HFFc6 (cell line): ENCODE measurements at regions not wholly inside any gene's neighbourhood (a gene's known extent, or its start where the extent isn't known, plus 50 kb on each side); places are given as distances from the start of the nearest gene placed in this dataset.

Experiments
- DNase-seq: peaks from one replicate; pipeline ENCODE4 v3.0.0-alpha.2; 2018
- H3K27ac Mint-ChIP-seq: 2 replicates; pipeline ENCODE4 v1.8.0; 2020; ENCODE audit warnings: mild to moderate bottlenecking, mixed read lengths
- H3K27me3 Mint-ChIP-seq: 2 replicates; pipeline ENCODE4 v1.8.0; 2021; ENCODE audit warnings: mild to moderate bottlenecking, moderate library complexity, mixed read lengths; ENCODE audit not compliant: insufficient read depth
- H3K36me3 Mint-ChIP-seq: 2 replicates; pipeline ENCODE4 v1.8.0; 2021; ENCODE audit warnings: low read depth, mixed read lengths
- H3K4me1 Mint-ChIP-seq: 2 replicates; pipeline ENCODE4 v1.8.0; 2020; ENCODE audit warnings: low read depth, mixed read lengths
- H3K4me3 Mint-ChIP-seq: 2 replicates; pipeline ENCODE4 v1.8.0; 2020; ENCODE audit warnings: mild to moderate bottlenecking, moderate library complexity, mixed read lengths
- H3K9me3 Mint-ChIP-seq: 2 replicates; pipeline ENCODE4 v1.8.0; 2020; ENCODE audit warnings: mild to moderate bottlenecking, mixed read lengths
- CTCF ChIP-seq: fragments of 200-600 bp; sonication (generic); IDR thresholded peaks from 2 replicates; pipeline ENCODE4 v1.5.0; 2021; ENCODE audit warnings: antibody characterized with exemption, mild to moderate bottlenecking

GRCh38 chr22:34738661-34739400, 327.1 kb upstream of the ISX start:
- no peak for DNase-seq
- H3K36me3 Mint-ChIP-seq: 0 out of 2 replicates have a peak, but pooled peaks cover 7% of the 10 kb centered on the region
- H3K27me3 Mint-ChIP-seq: no peaks in the 10 kb centered on the region
- TF ChIP-seq CTCF: no peak
- H3K27ac Mint-ChIP-seq: no peak overlapping the region
- no peak overlapping the region for H3K4me3 Mint-ChIP-seq
- peaks cover 67% of the 10 kb centered on the region for H3K9me3 Mint-ChIP-seq
- H3K4me1 Mint-ChIP-seq: no peaks in the 10 kb centered on the region

- no peaks in the 10 kb centered on the region for H3K4me1 Mint-ChIP-seq
- H3K27ac Mint-ChIP-seq: no peak overlapping the region
- DNase-seq: no peak
- no peaks in the 10 kb centered on the region for H3K27me3 Mint-ChIP-seq
- TF ChIP-seq CTCF: no peak
- no peak overlapping the region for H3K4me3 Mint-ChIP-seq
- H3K9me3 Mint-ChIP-seq: peaks cover 80% of the 10 kb centered on the region
- 0 out of 2 replicates have a peak, but pooled peaks cover 7% of the 10 kb centered on the region for H3K36me3 Mint-ChIP-seq
Measured at GRCh38 chr22:34743110-34743751, 322.7 kb upstream of the ISX start.

- Mint-ChIP-seq H3K36me3 (peaks cover 10% of the 10 kb centered on the region; the same call in 1 of the 2 replicates), H3K9me3 (peaks cover 82% of the 10 kb centered on the region), H3K4me1 (no peaks in the 10 kb centered on the region), H3K4me3 (no peak overlapping the region), H3K27ac (no peak overlapping the region), H3K27me3 (no peaks in the 10 kb centered on the region)
- DNase-seq: no peak
- TF ChIP-seq CTCF: no peak
Measured at GRCh38 chr22:34760276-34761008, 305.5 kb upstream of the ISX start.

GRCh38 chr22:34761111-34761510, 304.8 kb upstream of the ISX start:
- no peak overlapping the region for H3K27ac Mint-ChIP-seq

GRCh38 chr22:34763496-34763895, 302.5 kb upstream of the ISX start:
- Mint-ChIP-seq H3K4me1 (no peaks in the 10 kb centered on the region), H3K36me3 (peaks cover 5% of the 10 kb centered on the region; the same call in 1 of the 2 replicates), H3K27me3 (no peaks in the 10 kb centered on the region), H3K27ac (no peak overlapping the region), H3K9me3 (peaks cover 85% of the 10 kb centered on the region), H3K4me3 (no peak overlapping the region)
- TF ChIP-seq CTCF: no peak
- no peak for DNase-seq

More at GRCh38 chr22:34761111-34761510, 304.8 kb upstream of the ISX start:
- DNase-seq: no peak
- Mint-ChIP-seq H3K4me1 (no peaks in the 10 kb centered on the region), H3K27me3 (no peaks in the 10 kb centered on the region), H3K9me3 (peaks cover 80% of the 10 kb centered on the region), H3K4me3 (no peak overlapping the region), H3K36me3 (peaks cover 10% of the 10 kb centered on the region; the same call in 1 of the 2 replicates)
- no peak for TF ChIP-seq CTCF
